ENCODE measurements at regions not wholly inside any gene's neighbourhood (a gene's known extent, or its start where the extent isn't known, plus 50 kb on each side); places are given as distances from the start of the nearest gene placed in this dataset.
A peak's percentile ranks its signal among the peaks of the same experiment; 100 is the strongest.
"Not testable (repeated sequence)": the region's sequence is repeated elsewhere in the genome, so short reads cannot be mapped to it uniquely, and the experiment has no call there.

- Histone ChIP-seq H3K4me3 (ENCODE audit: low read length) (no peak overlapping the region), H2AFZ (ENCODE audit: low read length) (no peak overlapping the region), H3K9me2 (replicated peaks; ENCODE audit: insufficient read depth, low read length) (no peaks in the 10 kb centered on the region), H3K27ac (ENCODE audit: low read length) (no peak overlapping the region), H3K79me2 (ENCODE audit: low read length) (no peaks in the 10 kb centered on the region), H3K9me3 (ENCODE audit: low read length) (no peaks in the 10 kb centered on the region), H3K4me1 (ENCODE audit: low read length) (no peaks in the 10 kb centered on the region), H3K9ac (ENCODE audit: low read length) (no peak overlapping the region), H4K20me1 (ENCODE audit: insufficient read depth, low read depth, low read length) (no peaks in the 10 kb centered on the region), H3K27me3 (ENCODE audit: low read length) (no peaks in the 10 kb centered on the region), H3K4me2 (ENCODE audit: low read depth, low read length, poor library complexity, severe bottlenecking) (no peak overlapping the region), H3K36me3 (ENCODE audit: insufficient read depth, low read length) (no peaks in the 10 kb centered on the region)
- no peak for DNase-seq
Measured at GRCh38 chr6:140007525-140007924, 633.1 kb upstream of the CITED2 start.

- Histone ChIP-seq H3K4me1 (ENCODE audit: low read length) (no peaks in the 10 kb centered on the region), H3K27ac (ENCODE audit: low read length) (no peak overlapping the region), H3K9me3 (ENCODE audit: low read length) (no peaks in the 10 kb centered on the region), H2AFZ (ENCODE audit: low read length) (no peak overlapping the region), H3K27me3 (ENCODE audit: low read length) (no peaks in the 10 kb centered on the region), H3K79me2 (ENCODE audit: low read length) (no peaks in the 10 kb centered on the region), H4K20me1 (ENCODE audit: insufficient read depth, low read depth, low read length) (no peaks in the 10 kb centered on the region), H3K36me3 (ENCODE audit: insufficient read depth, low read length) (no peaks in the 10 kb centered on the region), H3K4me3 (ENCODE audit: low read length) (no peak overlapping the region), H3K4me2 (ENCODE audit: low read depth, low read length, poor library complexity, severe bottlenecking) (no peak overlapping the region), H3K9ac (ENCODE audit: low read length) (no peak overlapping the region), H3K9me2 (replicated peaks; ENCODE audit: insufficient read depth, low read length) (no peaks in the 10 kb centered on the region)
- DNase-seq: no peak
Measured at GRCh38 chr6:140003217-140003616, 628.8 kb upstream of the CITED2 start.

GRCh38 chr6:140002396-140003022 is 628.1 kb upstream of the CITED2 start:
- no peak for DNase-seq

GRCh38 chr6:140001821-140002341 is 627.4 kb upstream of the CITED2 start:
- no peaks in the 10 kb centered on the region for H3K79me2 ChIP-seq (ENCODE audit: low read length)
- no peak overlapping the region for H2AFZ ChIP-seq (ENCODE audit: low read length)
- no peaks in the 10 kb centered on the region for H3K9me2 ChIP-seq (replicated peaks; ENCODE audit: insufficient read depth, low read length)
- H3K4me3 ChIP-seq (ENCODE audit: low read length): no peak overlapping the region
- no peaks in the 10 kb centered on the region for H3K36me3 ChIP-seq (ENCODE audit: insufficient read depth, low read length)
- H3K9ac ChIP-seq (ENCODE audit: low read length): no peak overlapping the region
- no peaks in the 10 kb centered on the region for H3K4me1 ChIP-seq (ENCODE audit: low read length)
- H3K4me2 ChIP-seq (ENCODE audit: low read depth, low read length, poor library complexity, severe bottlenecking): no peak overlapping the region
- H4K20me1 ChIP-seq (ENCODE audit: insufficient read depth, low read depth, low read length): no peaks in the 10 kb centered on the region
- no peaks in the 10 kb centered on the region for H3K27me3 ChIP-seq (ENCODE audit: low read length)
- no peak overlapping the region for H3K27ac ChIP-seq (ENCODE audit: low read length)
- DNase-seq: no peak
- H3K9me3 ChIP-seq (ENCODE audit: low read length): no peaks in the 10 kb centered on the region

More at GRCh38 chr6:140002396-140003022, 628.1 kb upstream of the CITED2 start:
- Histone ChIP-seq H3K27me3 (ENCODE audit: low read length) (no peaks in the 10 kb centered on the region), H3K79me2 (ENCODE audit: low read length) (no peaks in the 10 kb centered on the region), H3K36me3 (ENCODE audit: insufficient read depth, low read length) (no peaks in the 10 kb centered on the region), H3K9me2 (replicated peaks; ENCODE audit: insufficient read depth, low read length) (no peaks in the 10 kb centered on the region), H3K9ac (ENCODE audit: low read length) (no peak overlapping the region), H3K27ac (ENCODE audit: low read length) (no peak overlapping the region), H3K4me2 (ENCODE audit: low read depth, low read length, poor library complexity, severe bottlenecking) (no peak overlapping the region), H3K9me3 (ENCODE audit: low read length) (no peaks in the 10 kb centered on the region), H2AFZ (ENCODE audit: low read length) (no peak overlapping the region), H3K4me1 (ENCODE audit: low read length) (no peaks in the 10 kb centered on the region), H3K4me3 (ENCODE audit: low read length) (no peak overlapping the region), H4K20me1 (ENCODE audit: insufficient read depth, low read depth, low read length) (no peaks in the 10 kb centered on the region)

DNA sequence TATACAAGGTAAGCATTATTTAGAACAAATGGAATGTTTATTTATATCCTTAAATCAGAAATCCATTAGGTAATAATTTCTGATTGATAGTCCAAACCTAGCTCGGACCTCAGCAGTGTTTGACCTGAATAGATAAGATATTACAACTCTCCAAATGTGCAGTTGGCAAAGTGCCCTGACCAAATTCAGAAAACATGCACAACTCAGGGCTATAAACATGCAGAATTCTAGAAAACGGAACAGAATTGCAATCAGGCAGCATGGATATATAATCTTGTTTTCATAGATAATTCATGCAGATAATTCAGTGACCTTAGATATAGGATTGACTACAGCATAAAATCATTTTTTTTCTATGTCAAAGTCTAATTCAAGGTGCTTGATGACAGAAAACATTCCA is 626.6 kb upstream of the CITED2 start:
- Histone ChIP-seq H3K9ac (ENCODE audit: low read length) (no peak overlapping the region), H3K9me3 (ENCODE audit: low read length) (no peaks in the 10 kb centered on the region), H4K20me1 (ENCODE audit: insufficient read depth, low read depth, low read length) (no peaks in the 10 kb centered on the region), H3K36me3 (ENCODE audit: insufficient read depth, low read length) (no peaks in the 10 kb centered on the region), H3K4me1 (ENCODE audit: low read length) (no peaks in the 10 kb centered on the region), H3K27me3 (ENCODE audit: low read length) (no peaks in the 10 kb centered on the region), H3K4me3 (ENCODE audit: low read length) (no peak overlapping the region), H3K27ac (ENCODE audit: low read length) (no peak overlapping the region), H2AFZ (ENCODE audit: low read length) (no peak overlapping the region), H3K9me2 (replicated peaks; ENCODE audit: insufficient read depth, low read length) (no peaks in the 10 kb centered on the region), H3K79me2 (ENCODE audit: low read length) (no peaks in the 10 kb centered on the region), H3K4me2 (ENCODE audit: low read depth, low read length, poor library complexity, severe bottlenecking) (no peak overlapping the region)
- DNase-seq: no peak

DNA sequence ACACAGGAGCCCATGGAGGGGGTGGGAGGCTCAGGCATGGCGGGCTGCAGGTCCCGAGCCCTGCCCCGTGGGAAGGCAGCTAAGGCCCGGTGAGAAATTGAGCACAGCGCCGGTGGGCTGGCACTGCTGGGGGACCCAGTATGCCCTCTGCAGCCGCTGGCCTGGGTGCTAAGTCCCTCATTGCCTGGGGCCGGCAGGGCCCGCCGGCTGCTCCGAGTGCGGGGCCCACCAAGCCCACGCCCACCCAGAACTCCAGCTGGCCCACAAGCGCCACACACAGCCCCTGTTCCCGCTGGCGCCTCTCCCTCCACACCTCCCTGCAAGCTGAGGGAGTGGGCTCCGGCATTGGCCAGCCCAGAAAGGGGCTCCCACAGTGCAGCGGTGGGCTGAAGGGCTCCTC is 625.2 kb upstream of the CITED2 start:
- DNase-seq; H2AFZ ChIP-seq (ENCODE audit: low read length); H3K27me3 ChIP-seq (ENCODE audit: low read length); H4K20me1 ChIP-seq (ENCODE audit: insufficient read depth, low read depth, low read length); H3K9me2 ChIP-seq (replicated peaks; ENCODE audit: insufficient read depth, low read length); H3K9ac ChIP-seq (ENCODE audit: low read length); H3K4me3 ChIP-seq (ENCODE audit: low read length); H3K36me3 ChIP-seq (ENCODE audit: insufficient read depth, low read length); H3K4me1 ChIP-seq (ENCODE audit: low read length); H3K9me3 ChIP-seq (ENCODE audit: low read length); H3K27ac ChIP-seq (ENCODE audit: low read length); H3K79me2 ChIP-seq (ENCODE audit: low read length); H3K4me2 ChIP-seq (ENCODE audit: low read depth, low read length, poor library complexity, severe bottlenecking): not testable (repeated sequence)

- H3K9me2 ChIP-seq (replicated peaks; ENCODE audit: insufficient read depth, low read length); H3K79me2 ChIP-seq (ENCODE audit: low read length); H3K4me1 ChIP-seq (ENCODE audit: low read length); H3K4me2 ChIP-seq (ENCODE audit: low read depth, low read length, poor library complexity, severe bottlenecking); H3K36me3 ChIP-seq (ENCODE audit: insufficient read depth, low read length); H3K9ac ChIP-seq (ENCODE audit: low read length); H3K9me3 ChIP-seq (ENCODE audit: low read length); H3K27ac ChIP-seq (ENCODE audit: low read length); H3K4me3 ChIP-seq (ENCODE audit: low read length); H3K27me3 ChIP-seq (ENCODE audit: low read length); H4K20me1 ChIP-seq (ENCODE audit: insufficient read depth, low read depth, low read length); H2AFZ ChIP-seq (ENCODE audit: low read length); DNase-seq: not testable (repeated sequence)
Measured at GRCh38 chr6:139998478-139998877, 624.0 kb upstream of the CITED2 start.

DNA sequence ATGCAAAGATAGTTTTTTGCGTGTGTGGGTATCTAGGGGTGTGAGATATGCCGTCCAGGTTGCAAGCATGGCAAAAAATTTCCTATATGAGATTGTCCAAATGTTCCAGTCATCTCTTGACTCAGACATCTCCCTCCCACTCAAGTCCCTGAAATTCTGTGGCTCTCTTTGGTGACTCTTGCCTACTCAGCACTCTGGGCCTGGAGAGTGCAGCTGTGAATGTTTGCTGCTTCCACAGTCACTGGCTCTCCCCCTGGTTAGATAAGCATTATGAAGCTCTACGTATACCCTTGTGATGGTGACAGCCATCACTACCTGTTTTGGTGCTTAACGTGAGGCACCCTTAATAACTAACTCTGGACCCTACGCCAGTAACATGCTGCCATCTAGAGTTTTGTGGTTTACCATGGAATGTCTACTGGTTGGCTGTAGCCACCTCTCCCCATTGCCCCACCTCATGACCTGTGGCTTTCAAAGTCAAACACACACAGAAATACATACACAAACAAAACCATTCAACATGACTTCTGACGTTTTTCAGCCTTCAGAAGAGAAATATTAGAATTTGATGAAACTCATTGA is 621.9 kb upstream of the CITED2 start:
- Histone ChIP-seq H2AFZ (ENCODE audit: low read length) (no peak overlapping the region), H3K9me2 (replicated peaks; ENCODE audit: insufficient read depth, low read length) (no peaks in the 10 kb centered on the region)
- DNase-seq: peak; percentile 66

More for the DNA sequence above, 621.9 kb upstream of the CITED2 start:
- Histone ChIP-seq H3K36me3 (ENCODE audit: insufficient read depth, low read length) (no peaks in the 10 kb centered on the region), H3K4me3 (ENCODE audit: low read length) (no peak overlapping the region), H4K20me1 (ENCODE audit: insufficient read depth, low read depth, low read length) (no peaks in the 10 kb centered on the region), H3K9ac (ENCODE audit: low read length) (no peak overlapping the region), H3K79me2 (ENCODE audit: low read length) (no peaks in the 10 kb centered on the region), H3K4me1 (ENCODE audit: low read length) (no peaks in the 10 kb centered on the region), H3K4me2 (ENCODE audit: low read depth, low read length, poor library complexity, severe bottlenecking) (no peak overlapping the region), H3K27me3 (ENCODE audit: low read length) (no peaks in the 10 kb centered on the region), H3K27ac (ENCODE audit: low read length) (no peak overlapping the region), H3K9me3 (ENCODE audit: low read length) (no peaks in the 10 kb centered on the region)

Data from Karpas-422 (cell line).